ENCODE measurements at regions not wholly inside any gene's neighbourhood (a gene's known extent, or its start where the extent isn't known, plus 50 kb on each side); places are given as distances from the start of the nearest gene placed in this dataset.

DNA sequence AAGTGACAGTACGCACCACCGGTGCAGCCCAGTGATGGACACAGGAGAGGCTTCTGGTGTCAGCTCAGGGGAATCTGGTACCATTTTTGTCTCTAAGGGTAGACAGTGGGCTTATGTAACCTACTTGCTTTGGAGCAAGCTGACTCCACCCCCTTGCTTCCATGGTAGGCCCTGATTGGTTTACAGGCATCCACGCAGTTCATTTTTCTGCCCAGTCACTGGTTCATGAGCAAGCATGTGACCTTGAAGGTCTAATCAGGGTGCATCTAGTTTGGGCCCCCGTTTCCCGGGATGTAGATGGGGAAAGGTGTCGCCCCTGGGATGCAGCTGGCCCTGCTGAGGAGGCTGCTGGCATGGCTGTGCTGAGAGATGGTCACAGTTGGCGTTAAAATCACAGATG is 244.8 kb upstream of the KCNG1 start:
- DNase-seq (ENCODE audit: low read depth, low spot score) = no peak

DNA sequence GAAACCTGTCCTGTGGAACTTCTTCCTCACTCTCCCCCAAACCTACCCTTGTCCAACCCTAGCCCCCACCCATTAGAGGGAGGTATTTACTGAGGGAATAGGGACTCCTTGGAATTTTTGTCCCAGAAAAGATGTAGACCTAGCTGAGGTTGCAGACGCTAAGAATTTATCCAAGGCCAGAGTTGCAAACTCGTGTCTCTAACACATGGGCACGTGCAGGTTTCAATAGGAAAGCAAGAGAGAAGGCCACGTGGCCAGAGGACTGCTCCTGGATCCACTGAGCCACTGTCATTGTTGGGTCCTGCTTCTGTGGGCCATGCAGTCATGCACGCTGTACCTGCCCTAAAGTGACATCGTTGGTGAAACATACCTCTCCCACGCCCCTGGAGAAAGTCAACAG is 243.4 kb upstream of the KCNG1 start:
- no peak for DNase-seq (ENCODE audit: low read depth, low spot score)

DNA sequence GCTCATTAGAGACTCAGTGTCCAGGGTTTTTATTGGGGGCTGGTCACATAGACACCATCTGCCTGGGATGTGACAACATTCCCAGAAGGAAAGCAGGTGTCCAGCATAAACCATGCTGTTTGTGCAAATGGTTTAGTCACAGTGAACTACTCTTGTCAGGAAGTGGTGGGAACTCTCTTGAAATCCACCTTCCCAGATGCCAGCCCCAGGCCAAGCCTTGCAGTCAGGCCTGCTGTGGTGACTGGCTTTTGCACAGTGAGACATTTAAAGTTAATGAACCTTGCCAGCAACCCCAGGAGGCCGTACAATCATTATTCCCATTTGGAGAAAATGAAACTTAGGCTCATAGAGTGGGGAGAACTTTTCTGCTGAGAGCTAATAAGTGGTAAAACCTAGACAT is 242.5 kb upstream of the KCNG1 start:
- no peak for DNase-seq (ENCODE audit: low read depth, low spot score)

DNA sequence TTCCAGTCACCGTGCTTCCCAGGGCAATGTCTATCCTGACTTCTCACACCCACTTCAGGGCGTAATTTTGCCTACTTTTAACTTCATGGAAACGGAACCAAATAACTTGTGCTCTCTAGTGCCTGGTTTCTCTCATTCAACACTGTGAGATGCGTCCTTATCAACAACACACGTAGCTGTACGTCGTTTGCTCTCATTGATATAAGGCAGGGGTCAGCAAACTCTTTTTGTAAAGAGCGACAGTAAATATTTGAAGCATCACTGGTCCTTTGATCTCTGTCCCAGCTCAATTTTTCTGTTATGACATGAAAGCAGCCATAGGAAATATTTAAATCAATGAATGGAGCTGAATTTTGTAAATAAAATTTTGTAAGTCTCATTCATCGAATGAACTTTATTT is 239.3 kb upstream of the KCNG1 start:
- DNase-seq (ENCODE audit: low read depth, low spot score) = no peak

- no peak for DNase-seq (ENCODE audit: low read depth, low spot score)
These were observed 236.5 kb upstream of the KCNG1 start for GRCh38 chr20:51259455-51259854.

DNA sequence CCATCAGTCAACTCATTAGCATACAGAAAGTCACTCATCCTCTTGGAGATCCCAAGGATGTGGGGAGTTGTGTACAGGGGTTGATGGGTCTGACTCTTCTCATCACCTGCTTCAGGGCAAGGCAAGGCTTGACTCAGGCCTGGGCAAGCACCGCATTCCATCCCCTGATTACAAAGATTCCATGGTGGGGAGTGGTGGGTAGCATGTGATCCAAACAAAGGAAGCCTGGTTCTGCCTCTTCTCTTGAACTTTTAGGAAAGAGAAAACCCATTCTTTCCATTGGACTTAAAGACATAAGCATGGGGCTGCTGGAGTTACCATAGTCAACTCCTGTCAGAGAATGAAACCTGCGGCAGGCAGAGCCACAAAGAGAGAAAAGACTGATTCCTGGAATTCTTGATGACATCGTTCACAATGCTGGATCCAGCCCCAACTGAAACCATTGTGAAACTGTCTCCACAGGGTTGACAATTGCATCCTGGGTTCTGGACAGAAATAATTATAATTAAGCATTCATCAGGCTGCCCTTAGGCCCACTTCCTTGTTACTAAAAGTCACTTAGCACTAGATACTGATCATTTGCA is 235.8 kb upstream of the KCNG1 start:
- DNase-seq (ENCODE audit: low read depth, low spot score) = no peak

DNA sequence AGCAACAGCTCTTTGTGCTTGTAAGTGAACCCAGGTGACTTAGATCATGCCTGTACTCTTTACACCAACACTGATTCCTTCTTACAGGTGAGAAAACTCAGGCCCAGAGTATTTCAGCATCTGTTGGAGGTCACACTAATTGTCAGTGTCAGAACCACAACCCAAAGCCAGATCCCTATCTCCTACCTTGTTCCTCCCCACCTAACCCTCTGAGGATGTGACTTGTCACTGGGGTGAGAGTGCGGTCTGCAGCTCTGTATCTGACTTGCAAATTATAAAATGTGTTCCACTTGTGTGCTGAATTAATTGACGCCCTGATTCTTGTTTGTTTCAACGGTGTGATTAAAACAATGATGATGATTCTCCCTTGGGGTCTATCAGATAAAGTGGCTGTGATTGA is 232.5 kb upstream of the KCNG1 start:
- no peak for DNase-seq (ENCODE audit: low read depth, low spot score)

DNA sequence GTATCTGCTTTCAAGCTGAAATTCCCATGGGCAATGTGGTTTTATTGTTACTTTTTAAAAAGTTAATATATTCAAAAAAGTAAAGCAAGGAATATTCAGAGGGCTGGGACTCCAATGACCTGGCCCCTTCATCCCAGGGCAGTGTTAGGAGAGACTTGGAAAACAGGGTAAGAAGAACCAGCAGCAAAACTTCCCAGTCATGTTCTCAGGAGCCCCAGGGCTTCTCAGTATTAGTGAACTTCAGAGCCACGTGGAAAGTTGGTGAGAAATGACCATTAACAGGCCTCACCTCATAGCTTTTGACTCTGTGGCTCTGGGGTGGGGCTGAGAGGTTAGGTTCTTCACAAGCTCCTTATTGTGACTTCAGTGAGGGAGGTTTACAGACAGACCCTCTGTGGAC is 230.4 kb upstream of the KCNG1 start:
- DNase-seq (ENCODE audit: low read depth, low spot score) = no peak

DNA sequence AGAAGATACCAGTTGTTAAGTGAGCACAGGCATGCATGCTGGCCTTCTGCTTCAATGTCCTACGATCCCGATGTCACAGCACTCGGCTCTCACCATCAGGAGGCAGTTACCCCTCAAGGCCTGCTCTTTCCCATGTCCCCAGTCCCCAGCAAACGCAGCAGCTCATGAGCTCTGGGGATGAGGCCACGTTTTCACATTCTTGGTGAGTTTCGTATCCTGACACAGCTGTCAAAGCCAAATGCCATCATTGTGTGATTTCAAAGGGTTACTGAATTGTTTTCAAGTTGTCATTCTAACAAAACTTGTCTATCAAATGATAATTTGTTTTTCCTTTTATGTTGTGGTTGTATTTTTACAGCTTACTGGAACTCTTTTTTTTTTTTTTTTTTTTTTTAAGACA is 226.9 kb upstream of the KCNG1 start:
- no peak for DNase-seq (ENCODE audit: low read depth, low spot score)

- no peak for DNase-seq (ENCODE audit: low read depth, low spot score)
These were observed 226.3 kb upstream of the KCNG1 start for GRCh38 chr20:51249215-51249614.

DNA sequence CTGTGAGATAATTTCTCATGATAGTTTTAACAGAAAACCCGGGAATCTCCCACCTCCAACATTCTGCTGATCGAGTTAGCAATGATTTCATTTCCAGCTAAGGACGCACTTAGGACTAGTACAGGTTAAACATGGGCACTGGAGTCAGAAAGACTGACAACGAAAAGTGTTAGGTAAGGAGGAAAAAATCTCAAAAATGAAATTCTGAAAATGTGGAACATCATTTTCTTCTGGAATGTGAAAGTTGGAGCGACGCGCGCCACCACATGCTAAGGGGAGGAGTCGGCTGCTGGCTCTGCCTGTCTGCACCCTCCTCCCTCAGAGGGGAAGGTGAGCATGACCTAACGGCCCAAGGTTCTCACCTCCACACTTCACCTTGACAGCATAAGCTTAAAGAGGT is 221.6 kb upstream of the KCNG1 start:
- DNase-seq (ENCODE audit: low read depth, low spot score) = no peak

DNA sequence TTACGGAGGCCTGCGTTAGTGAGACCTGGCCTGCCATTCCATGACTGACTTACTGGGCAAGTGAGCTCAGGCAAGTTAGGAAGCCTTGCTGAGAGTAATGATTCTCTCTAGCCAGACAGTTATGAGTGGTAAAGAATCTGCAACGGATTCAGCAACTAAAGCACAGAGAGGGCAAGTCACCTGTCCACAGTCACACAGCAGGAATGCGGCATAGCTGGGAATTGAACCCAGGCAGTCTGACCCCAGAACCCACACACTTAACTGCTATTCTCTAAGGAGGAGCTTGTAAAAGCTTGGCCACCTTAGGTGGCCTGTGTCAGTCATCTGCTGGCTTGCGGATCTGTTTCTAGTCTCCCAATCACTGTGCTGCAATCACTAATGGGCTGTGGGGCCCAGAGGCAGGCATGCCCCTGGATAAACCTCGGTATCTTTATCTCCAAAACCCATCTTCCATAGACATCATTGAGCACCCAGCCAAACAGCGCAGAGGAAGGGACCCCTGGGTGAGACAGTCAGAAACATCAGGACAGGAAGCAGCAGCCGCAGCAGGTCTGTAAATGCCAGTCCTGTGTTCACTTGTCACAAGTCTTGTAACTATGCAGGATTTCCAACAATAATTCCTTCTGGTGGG is 215.9 kb upstream of the KCNG1 start:
- no peak for DNase-seq (ENCODE audit: low read depth, low spot score)

- DNase-seq (ENCODE audit: low read depth, low spot score) = no peak
These were observed 214.9 kb upstream of the KCNG1 start for GRCh38 chr20:51237791-51238190.

- DNase-seq (ENCODE audit: low read depth, low spot score) = no peak
These were observed 214.4 kb upstream of the KCNG1 start for GRCh38 chr20:51237278-51237677.

DNA sequence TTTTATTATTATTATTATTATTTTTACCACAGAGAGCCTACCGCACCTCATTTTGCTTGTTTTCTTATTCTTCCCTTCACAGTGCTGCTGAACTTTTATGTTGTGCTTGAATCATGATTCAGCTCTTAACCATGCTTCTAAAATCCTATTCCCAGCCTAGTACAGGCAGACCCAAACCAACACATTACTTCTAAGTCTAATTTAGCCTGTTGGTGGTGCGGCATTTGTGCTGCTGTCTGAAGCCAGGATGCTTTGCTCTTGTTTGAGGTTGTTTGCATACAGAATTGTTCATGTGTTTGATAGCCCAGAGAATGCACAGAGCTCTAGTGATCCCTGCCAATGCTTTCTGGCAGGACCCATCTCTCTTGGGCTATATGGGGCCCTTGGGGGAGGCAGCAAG is 213.5 kb upstream of the KCNG1 start:
- DNase-seq (ENCODE audit: low read depth, low spot score) = no peak

- DNase-seq (ENCODE audit: low read depth, low spot score) = no peak
These were observed 210.4 kb upstream of the KCNG1 start for GRCh38 chr20:51233345-51233744.

DNA sequence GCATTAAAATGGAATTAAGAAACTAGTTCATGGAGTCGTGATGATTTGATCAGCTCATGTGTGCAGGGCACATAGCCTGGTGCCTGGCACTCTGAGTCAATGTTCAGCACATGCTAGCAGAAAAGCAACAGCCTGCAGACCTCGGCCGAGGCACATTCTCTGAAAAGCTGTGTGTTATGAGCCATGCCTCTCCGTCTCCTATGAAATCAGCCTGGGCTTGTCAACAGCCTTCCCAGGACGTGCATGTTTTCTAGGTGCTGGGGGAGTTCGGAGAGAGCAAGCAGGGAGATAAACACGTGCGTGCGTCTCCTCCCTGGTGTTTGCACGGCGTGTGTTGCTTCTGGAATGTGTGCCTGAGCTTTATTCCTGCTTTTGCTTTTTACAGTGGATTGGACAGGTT is 207.8 kb upstream of the KCNG1 start:
- no peak for DNase-seq (ENCODE audit: low read depth, low spot score)

DNA sequence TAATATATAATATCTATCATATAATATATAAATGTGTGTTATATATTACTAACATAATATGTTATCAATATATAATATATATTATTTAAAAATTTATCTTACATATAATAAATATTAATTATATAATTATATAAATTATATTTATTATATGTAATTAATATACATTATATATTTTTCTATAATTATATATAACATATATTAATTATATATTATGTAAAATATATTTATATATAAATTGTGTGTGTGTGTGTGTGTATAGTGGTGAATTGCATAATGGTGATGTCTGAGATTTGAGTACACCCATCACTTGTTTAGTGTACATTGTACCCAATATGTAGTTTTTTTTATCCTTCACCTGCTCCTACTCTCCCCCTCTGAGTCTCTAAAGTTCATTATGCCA is 205.9 kb upstream of the KCNG1 start:
- no peak for DNase-seq (ENCODE audit: low read depth, low spot score)

- DNase-seq (ENCODE audit: low read depth, low spot score) = no peak
These were observed 204.8 kb upstream of the KCNG1 start for GRCh38 chr20:51227744-51228143.

DNA sequence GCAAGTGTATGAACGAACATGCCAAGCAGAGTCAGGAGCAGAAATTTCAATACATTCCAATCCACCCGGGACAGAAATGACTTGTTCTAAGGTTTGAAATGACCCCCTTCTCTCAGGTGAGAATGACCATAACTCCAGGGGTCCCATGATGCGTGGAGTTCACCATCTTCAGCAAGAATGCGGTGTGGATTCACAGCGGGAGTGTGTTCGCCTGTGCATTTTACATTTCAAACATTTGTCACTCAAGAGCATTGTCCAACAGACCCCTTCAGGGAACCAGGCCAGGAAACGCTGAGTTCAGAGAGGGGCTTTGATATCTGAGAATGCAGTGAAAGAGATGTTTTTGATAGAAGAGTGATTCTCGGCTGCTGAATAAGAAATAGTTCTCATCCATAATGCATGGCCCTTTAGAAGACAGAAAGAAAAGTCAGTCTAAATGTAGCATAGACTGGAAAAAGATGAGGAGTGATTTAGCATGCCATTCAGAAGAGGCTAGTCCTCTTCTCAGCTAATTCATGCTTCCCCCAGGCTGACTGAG is 200.3 kb upstream of the KCNG1 start:
- DNase-seq (ENCODE audit: low read depth, low spot score) = no peak

DNA sequence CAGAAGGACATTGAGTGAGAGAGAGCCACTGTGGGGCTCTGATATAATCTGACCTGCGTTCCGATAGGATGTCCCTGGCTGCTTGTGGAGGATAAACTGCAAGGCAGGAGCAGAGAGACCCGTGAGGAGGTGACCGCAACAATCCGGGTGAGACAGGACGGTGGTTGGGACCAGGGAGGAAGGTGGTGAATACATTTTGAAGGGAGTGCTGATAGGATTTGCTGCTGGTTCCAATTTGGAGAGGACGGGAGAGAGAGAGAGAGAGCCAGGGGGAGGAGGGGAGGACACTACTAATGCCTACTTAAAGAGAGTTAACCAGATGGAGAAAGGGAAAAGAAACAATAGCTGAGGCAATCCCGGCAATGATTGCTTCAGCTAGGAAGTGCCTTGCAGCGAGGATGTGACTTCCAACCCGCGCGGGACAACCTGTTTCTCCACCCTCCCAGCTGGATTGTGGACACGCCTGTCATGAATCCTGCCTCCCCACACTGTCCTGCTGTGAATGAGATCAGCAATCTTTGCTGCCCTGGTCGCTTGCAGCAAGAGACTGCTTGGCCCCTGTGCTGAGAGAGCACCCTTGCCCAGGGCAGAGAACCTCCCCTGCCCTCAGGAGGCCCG is 199.0 kb upstream of the KCNG1 start:
- DNase-seq (ENCODE audit: low read depth, low spot score) = no peak

- DNase-seq (ENCODE audit: low read depth, low spot score) = no peak
These were observed 198.2 kb upstream of the KCNG1 start for GRCh38 chr20:51221103-51221502.

DNA sequence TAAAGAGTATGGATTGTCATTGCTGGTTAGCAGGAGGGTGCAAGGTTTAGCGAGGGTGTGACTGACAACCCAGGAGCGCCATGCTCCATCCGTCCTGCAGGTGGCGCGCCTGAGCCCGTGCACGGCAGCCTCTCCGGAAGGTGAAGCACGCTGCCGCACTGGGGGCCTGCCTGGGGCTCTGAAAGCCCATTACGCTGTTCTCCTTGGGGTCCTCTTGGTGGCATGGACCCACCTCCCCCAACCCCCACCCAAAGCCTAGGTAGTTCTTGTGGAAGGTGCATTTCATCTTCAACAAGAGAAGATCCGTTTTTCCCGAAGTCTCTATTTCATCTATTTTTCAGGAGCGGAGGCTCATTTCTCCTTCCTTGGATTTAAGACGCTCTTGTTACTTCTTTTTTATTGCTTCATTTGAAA is 197.4 kb upstream of the KCNG1 start:
- no peak for DNase-seq (ENCODE audit: low read depth, low spot score)

Measured in pulmonary artery endothelial cell (primary cell).